GM12878 (cell line): ENCODE measurements at regions not wholly inside any gene's neighbourhood (a gene's known extent, or its start where the extent isn't known, plus 50 kb on each side); places are given as distances from the start of the nearest gene placed in this dataset.

ENCODE experiments used
- ATAC-seq: fragments of 200-7000 bp; cut with Tn5 transposase; 3 replicates; pipeline ENCODE4 v1.9.1; 2020; ENCODE audit warnings: mild to moderate bottlenecking, moderate library complexity
- BruUV-seq: library from RNA; stranded (reverse); fragments of 400-500 nt; replicated peaks from 2 replicates; lab custom pipeline; 2021; lab: Mats Ljungman, UMichigan
- CTCF ChIA-PET: fragments of 300-600 bp; sonication (Branson Sonifier 250); formaldehyde crosslinking; extraction: SDS; loops from one replicate; lab custom pipeline; 2021; ENCODE audit warnings: inconsistent platforms; lab: Yijun Ruan, JAX
- POLR2A ChIA-PET: fragments of 350-600 bp; formaldehyde crosslinking; extraction: SDS; loops from one replicate; lab custom pipeline; 2021; ENCODE audit warnings: inconsistent platforms; lab: Charles Lee
- RAD21 ChIA-PET: fragments of 300-600 bp; sonication (Branson Sonifier 250); formaldehyde crosslinking; loops from one replicate; lab custom pipeline; 2023; ENCODE audit warnings: antibody characterized with exemption; ENCODE audit not compliant: unreplicated experiment; lab: Charles Lee
- SMC1A ChIA-PET: fragments of 300-600 bp; sonication (Branson Sonifier 250); formaldehyde crosslinking; loops from one replicate; lab custom pipeline; 2023; ENCODE audit not compliant: unreplicated experiment, uncharacterized antibody; lab: Charles Lee
- DNase-seq: peaks from one replicate; pipeline ENCODE4 v3.0.0-alpha.2; 2011; ENCODE audit warnings: low read depth, low spot score
- FAIRE-seq: peaks from 3 replicates; lab custom pipeline; 2011; peaks lifted over from hg19 to GRCh38; lab: Jason Lieb, UNC
- H2AFZ ChIP-seq: 2 replicates; pipeline ENCODE4 v1.6.0; 2011; ENCODE audit warnings: low read depth, low read length, control low read depth; ENCODE audit not compliant: control insufficient read depth
- H3K27ac ChIP-seq: 2 replicates; pipeline ENCODE4 v1.5.1; 2011; ENCODE audit warnings: control low read depth; ENCODE audit not compliant: control insufficient read depth, insufficient read depth
- H3K27me3 ChIP-seq, 2 experiments: replicated peaks in 1 of 2; 2 replicates each; pipeline versions ENCODE4 v1.6.0 to v1.6.1; 2011; ENCODE audit warnings: low read length in 1 of 2; ENCODE audit not compliant: control insufficient read depth in 2 of 2, insufficient read depth in 2 of 2
- H3K36me3 ChIP-seq, 2 experiments: 2 replicates each; pipeline ENCODE4 v1.5.1; 2011; ENCODE audit warnings: low read length in 1 of 2; ENCODE audit not compliant: control insufficient read depth in 2 of 2, insufficient read depth in 2 of 2
- H3K4me1 ChIP-seq: 2 replicates; pipeline ENCODE4 v1.6.1; 2011; ENCODE audit warnings: mild to moderate bottlenecking, low read length, moderate library complexity, mixed read lengths; ENCODE audit not compliant: control insufficient read depth, insufficient read depth
- H3K4me2 ChIP-seq: 2 replicates; pipeline ENCODE4 v1.6.0; 2011; ENCODE audit warnings: control low read depth; ENCODE audit not compliant: control insufficient read depth, insufficient read depth
- H3K4me3 ChIP-seq: fragments of 200-600 bp; sonication (generic); 2 replicates; pipeline ENCODE4 v1.5.1; 2016
- H3K79me2 ChIP-seq: 2 replicates; pipeline ENCODE4 v1.6.0; 2011; ENCODE audit warnings: low read length; ENCODE audit not compliant: control insufficient read depth, insufficient read depth
- H3K9ac ChIP-seq: 2 replicates; pipeline ENCODE4 v1.8.0; 2011; ENCODE audit warnings: low read length, control low read depth, mixed read lengths; ENCODE audit not compliant: control insufficient read depth, insufficient read depth
- H3K9me3 ChIP-seq: replicated peaks from 3 replicates; pipeline ENCODE4 v1.5.1; 2011; ENCODE audit warnings: mild to moderate bottlenecking, low read length; ENCODE audit not compliant: control insufficient read depth, insufficient read depth
- H4K20me1 ChIP-seq: 2 replicates; pipeline ENCODE4 v1.6.0; 2011; ENCODE audit not compliant: control insufficient read depth, insufficient read depth
- EED ChIP-seq: sonication (generic); IDR thresholded peaks from 2 replicates; pipeline ENCODE4 v1.6.1; 2016; ENCODE audit warnings: antibody characterized with exemption, low read depth
- NFYA ChIP-seq: IDR thresholded peaks from 2 replicates; pipeline ENCODE4 v1.6.1; 2011; ENCODE audit warnings: low read depth, mild to moderate bottlenecking, low read length, improper control_type of control experiment, borderline replicate concordance
- SMARCA5 ChIP-seq: fragments of 450-650 bp; IDR thresholded peaks from 2 replicates; pipeline ENCODE4 v1.6.1; 2017; ENCODE audit warnings: mild to moderate bottlenecking
- SREBF2 ChIP-seq: IDR thresholded peaks from 2 replicates; pipeline ENCODE4 v1.6.1; 2012; ENCODE audit warnings: mild to moderate bottlenecking, low read length
- SRF ChIP-seq, 2 experiments: IDR thresholded peaks; 2 replicates each; pipeline ENCODE4 v1.6.1; 2011; ENCODE audit warnings: low read depth in 2 of 2, low read length in 2 of 2, mild to moderate bottlenecking in 1 of 2, moderate library complexity in 1 of 2
- WRNIP1 ChIP-seq: IDR thresholded peaks from 2 replicates; pipeline ENCODE4 v1.6.1; 2011; ENCODE audit warnings: low read depth, low read length, improper control_type of control experiment, borderline replicate concordance
- ZNF384 ChIP-seq: IDR thresholded peaks from 2 replicates; pipeline ENCODE4 v1.6.1; 2012; ENCODE audit warnings: low read depth, mild to moderate bottlenecking, low read length, improper control_type of control experiment, borderline replicate concordance
- WGBS: methylation state at CpG from one replicate; pipeline ENCODE4 v1.1.6; 2016; ENCODE audit warnings: low lambda C conversion rate; ENCODE audit not compliant: insufficient replicate concordance, insufficient coverage; ENCODE audit errors: missing lambda C conversion rate; 5-methylcytosine and 5-hydroxymethylcytosine counted together
- in situ Hi-C: fragments of 300-500 bp; cut with MboI; formaldehyde crosslinking; loops from 9 replicates; pipeline ENCODE4 v1.14.3; 2018; ENCODE audit warnings: mixed read lengths
- intact Hi-C: fragments of 100-400 bp; cut with micrococcal nuclease; formaldehyde crosslinking; loops from one replicate; pipeline ENCODE4 v1.14.2; 2022; ENCODE audit not compliant: unreplicated experiment
- TF ChIP-seq, protein P1 (sequence below): IDR thresholded peaks from 2 replicates; pipeline ENCODE4 v1.6.1; 2012; ENCODE audit warnings: low read depth, low read length, improper control_type of control experiment
- TF ChIP-seq, protein P2 (sequence below): IDR thresholded peaks from 2 replicates; pipeline ENCODE4 v1.6.1; 2012; ENCODE audit warnings: mild to moderate bottlenecking, low read depth, low read length

DNA sequence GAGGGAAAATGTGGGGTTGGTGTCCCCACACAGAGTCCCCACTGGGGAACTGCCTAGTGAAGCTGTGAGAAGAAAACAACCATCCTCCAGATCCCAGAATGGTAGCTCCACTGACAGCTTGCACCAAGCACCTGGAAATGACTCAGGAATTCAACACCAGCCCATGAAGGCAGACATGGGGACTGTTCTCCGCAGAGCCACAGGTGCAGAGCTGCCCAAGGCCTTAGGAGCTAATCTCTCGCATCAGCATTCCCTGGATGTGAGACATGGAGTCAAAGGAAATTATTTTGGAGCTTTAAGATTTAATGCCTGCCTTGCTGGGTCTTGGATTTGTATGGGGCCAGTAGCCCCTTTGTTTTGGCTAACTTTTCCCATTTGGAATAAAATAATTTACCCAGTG is 367.9 kb downstream of the FAM133A start:
- intact Hi-C loops: no loop called here
- SMC1A ChIA-PET: no interaction called here
- WGBS: 6% methylated on average over 2 of the region's 2 CpGs
- in situ Hi-C loops: no loop called here
- ATAC-seq (no peak), FAIRE-seq (no peak), DNase-seq (no peak)
- no peak overlapping the region for H3K4me3 ChIP-seq
- no peaks in the 10 kb centered on the region; the same call in 2 of the 3 replicates for H3K9me3 ChIP-seq
- H3K27ac ChIP-seq: no peak overlapping the region
- H4K20me1 ChIP-seq: no peaks in the 10 kb centered on the region
- POLR2A ChIA-PET: no interaction called here
- H3K79me2 ChIP-seq: no peaks in the 10 kb centered on the region
- CTCF ChIA-PET: no interaction called here
- H3K4me2 ChIP-seq: no peak overlapping the region
- no peaks in the 10 kb centered on the region for H3K36me3 ChIP-seq
- H3K27me3 ChIP-seq: no peaks in the 10 kb centered on the region
- TF ChIP-seq NFYA (no peak), WRNIP1 (no peak), SREBF2 (no peak), ZNF384 (no peak), EED (no peak), SMARCA5 (no peak), SRF (IDR thresholded peaks at IDR 0.05; ENCODE audit: low read depth in 2 of 2, low read length in 2 of 2) (no peak)
- TF ChIP-seq, protein P1, sequence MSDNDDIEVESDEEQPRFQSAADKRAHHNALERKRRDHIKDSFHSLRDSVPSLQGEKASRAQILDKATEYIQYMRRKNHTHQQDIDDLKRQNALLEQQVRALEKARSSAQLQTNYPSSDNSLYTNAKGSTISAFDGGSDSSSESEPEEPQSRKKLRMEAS: no peak
- TF ChIP-seq, protein P2, sequence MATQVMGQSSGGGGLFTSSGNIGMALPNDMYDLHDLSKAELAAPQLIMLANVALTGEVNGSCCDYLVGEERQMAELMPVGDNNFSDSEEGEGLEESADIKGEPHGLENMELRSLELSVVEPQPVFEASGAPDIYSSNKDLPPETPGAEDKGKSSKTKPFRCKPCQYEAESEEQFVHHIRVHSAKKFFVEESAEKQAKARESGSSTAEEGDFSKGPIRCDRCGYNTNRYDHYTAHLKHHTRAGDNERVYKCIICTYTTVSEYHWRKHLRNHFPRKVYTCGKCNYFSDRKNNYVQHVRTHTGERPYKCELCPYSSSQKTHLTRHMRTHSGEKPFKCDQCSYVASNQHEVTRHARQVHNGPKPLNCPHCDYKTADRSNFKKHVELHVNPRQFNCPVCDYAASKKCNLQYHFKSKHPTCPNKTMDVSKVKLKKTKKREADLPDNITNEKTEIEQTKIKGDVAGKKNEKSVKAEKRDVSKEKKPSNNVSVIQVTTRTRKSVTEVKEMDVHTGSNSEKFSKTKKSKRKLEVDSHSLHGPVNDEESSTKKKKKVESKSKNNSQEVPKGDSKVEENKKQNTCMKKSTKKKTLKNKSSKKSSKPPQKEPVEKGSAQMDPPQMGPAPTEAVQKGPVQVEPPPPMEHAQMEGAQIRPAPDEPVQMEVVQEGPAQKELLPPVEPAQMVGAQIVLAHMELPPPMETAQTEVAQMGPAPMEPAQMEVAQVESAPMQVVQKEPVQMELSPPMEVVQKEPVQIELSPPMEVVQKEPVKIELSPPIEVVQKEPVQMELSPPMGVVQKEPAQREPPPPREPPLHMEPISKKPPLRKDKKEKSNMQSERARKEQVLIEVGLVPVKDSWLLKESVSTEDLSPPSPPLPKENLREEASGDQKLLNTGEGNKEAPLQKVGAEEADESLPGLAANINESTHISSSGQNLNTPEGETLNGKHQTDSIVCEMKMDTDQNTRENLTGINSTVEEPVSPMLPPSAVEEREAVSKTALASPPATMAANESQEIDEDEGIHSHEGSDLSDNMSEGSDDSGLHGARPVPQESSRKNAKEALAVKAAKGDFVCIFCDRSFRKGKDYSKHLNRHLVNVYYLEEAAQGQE: no peak
- RAD21 ChIA-PET: no interaction called here
- no peak overlapping the region for H2AFZ ChIP-seq
- H3K9ac ChIP-seq: no peak overlapping the region
- H3K4me1 ChIP-seq: no peaks in the 10 kb centered on the region
- no TSS peak for BruUV-seq
